Fibroblast of lung (primary cell): ENCODE measurements at regions not wholly inside any gene's neighbourhood (a gene's known extent, or its start where the extent isn't known, plus 50 kb on each side); places are given as distances from the start of the nearest gene placed in this dataset.

ENCODE experiments used
- DNase-seq, 2 donors: peaks; one replicate each; pipeline versions ENCODE4 v3.0.0 to v3.0.0-alpha.2; 2010; ENCODE audit warnings: low read depth in 2 of 2
- H2AFZ ChIP-seq: 2 replicates; pipeline ENCODE4 v1.5.1; 2012; ENCODE audit warnings: low read length, control low read depth, inconsistent platforms
- H3K27ac ChIP-seq: 2 replicates; pipeline ENCODE4 v1.5.1; 2011; ENCODE audit warnings: low read length, control low read depth; ENCODE audit not compliant: insufficient read depth
- H3K27me3 ChIP-seq: 2 replicates; pipeline ENCODE4 v1.5.1; 2011; ENCODE audit warnings: mild to moderate bottlenecking, low read length; ENCODE audit not compliant: control insufficient read depth, insufficient read depth
- H3K36me3 ChIP-seq: 2 replicates; pipeline ENCODE4 v1.5.1; 2011; ENCODE audit warnings: low read length; ENCODE audit not compliant: control insufficient read depth, insufficient read depth
- H3K4me1 ChIP-seq: 2 replicates; pipeline ENCODE4 v1.5.1; 2011; ENCODE audit warnings: low read length; ENCODE audit not compliant: control insufficient read depth, insufficient read depth; ENCODE audit errors: extremely low read depth
- H3K4me2 ChIP-seq: 2 replicates; pipeline ENCODE4 v1.5.1; 2011; ENCODE audit warnings: low read length, control low read depth; ENCODE audit not compliant: insufficient read depth; ENCODE audit errors: extremely low read depth
- H3K4me3 ChIP-seq, 4 experiments: fragments of 200-600 bp in 1 of 4; sonication (generic) in 1 of 4; replicated peaks in 1 of 4; 2 replicates each; pipeline ENCODE4 v1.5.1; 2011 to 2016; ENCODE audit warnings: low read length in 4 of 4, low read depth in 3 of 4, mild to moderate bottlenecking in 3 of 4, control low read depth in 2 of 4, inconsistent platforms in 1 of 4, mixed read lengths in 1 of 4; ENCODE audit not compliant: insufficient read depth in 1 of 4; ENCODE audit errors: control extremely low read depth in 1 of 4
- H3K79me2 ChIP-seq: 2 replicates; pipeline ENCODE4 v1.5.1; 2012; ENCODE audit warnings: mild to moderate bottlenecking, low read length, inconsistent platforms; ENCODE audit not compliant: control insufficient read depth, insufficient read depth
- H3K9ac ChIP-seq: 2 replicates; pipeline ENCODE4 v1.5.1; 2011; ENCODE audit warnings: mild to moderate bottlenecking, low read length, control low read depth; ENCODE audit not compliant: insufficient read depth
- H3K9me3 ChIP-seq: 2 replicates; pipeline ENCODE4 v1.5.1; 2012; ENCODE audit warnings: low read depth, low read length; ENCODE audit not compliant: control insufficient read depth, insufficient read depth
- H4K20me1 ChIP-seq: 2 replicates; pipeline ENCODE4 v1.5.1; 2011; ENCODE audit warnings: low read length; ENCODE audit not compliant: control insufficient read depth, insufficient read depth; ENCODE audit errors: extremely low read depth
- EZH2 ChIP-seq: IDR thresholded peaks from 2 replicates; pipeline ENCODE4 v1.5.1; 2012; ENCODE audit warnings: low read length, control low read depth, mild to moderate bottlenecking; ENCODE audit errors: missing control alignments
- TF ChIP-seq, protein P1 (sequence below), 2 donors: IDR thresholded peaks in 1 of 2; conservative IDR thresholded peaks in 1 of 2; 1 replicate in 1 of 2; 2 replicates in 1 of 2; pipeline ENCODE4 v1.5.1; 2011 to 2012; ENCODE audit warnings: low read length in 2 of 2, control low read depth in 1 of 2, inconsistent platforms in 1 of 2, low read depth in 1 of 2, mild to moderate bottlenecking in 1 of 2

DNA sequence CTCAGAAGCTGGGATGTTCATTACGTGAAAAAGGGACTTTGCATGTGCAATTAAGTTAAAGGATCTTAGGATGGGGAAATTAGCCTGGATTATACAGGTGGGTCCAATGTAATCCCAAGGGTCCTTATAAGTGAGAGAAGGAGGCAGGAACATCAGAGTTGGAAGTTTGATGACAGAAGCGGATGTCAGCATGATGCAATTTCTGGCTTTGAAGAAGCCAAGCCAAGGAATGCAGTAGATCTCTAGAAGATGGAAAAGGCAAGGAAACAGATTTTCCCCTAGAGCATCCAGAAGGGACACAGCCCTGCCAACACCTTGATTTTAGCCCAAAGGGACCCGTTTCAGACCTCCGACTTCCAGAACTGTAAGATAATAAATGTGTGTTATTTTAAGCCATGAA lies 136.4 kb downstream of the LNPK start:
- H3K27me3 ChIP-seq = no peaks in the 10 kb centered on the region
- TF ChIP-seq, protein P1, sequence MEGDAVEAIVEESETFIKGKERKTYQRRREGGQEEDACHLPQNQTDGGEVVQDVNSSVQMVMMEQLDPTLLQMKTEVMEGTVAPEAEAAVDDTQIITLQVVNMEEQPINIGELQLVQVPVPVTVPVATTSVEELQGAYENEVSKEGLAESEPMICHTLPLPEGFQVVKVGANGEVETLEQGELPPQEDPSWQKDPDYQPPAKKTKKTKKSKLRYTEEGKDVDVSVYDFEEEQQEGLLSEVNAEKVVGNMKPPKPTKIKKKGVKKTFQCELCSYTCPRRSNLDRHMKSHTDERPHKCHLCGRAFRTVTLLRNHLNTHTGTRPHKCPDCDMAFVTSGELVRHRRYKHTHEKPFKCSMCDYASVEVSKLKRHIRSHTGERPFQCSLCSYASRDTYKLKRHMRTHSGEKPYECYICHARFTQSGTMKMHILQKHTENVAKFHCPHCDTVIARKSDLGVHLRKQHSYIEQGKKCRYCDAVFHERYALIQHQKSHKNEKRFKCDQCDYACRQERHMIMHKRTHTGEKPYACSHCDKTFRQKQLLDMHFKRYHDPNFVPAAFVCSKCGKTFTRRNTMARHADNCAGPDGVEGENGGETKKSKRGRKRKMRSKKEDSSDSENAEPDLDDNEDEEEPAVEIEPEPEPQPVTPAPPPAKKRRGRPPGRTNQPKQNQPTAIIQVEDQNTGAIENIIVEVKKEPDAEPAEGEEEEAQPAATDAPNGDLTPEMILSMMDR (conservative IDR thresholded peaks at IDR 0.05 in 1 of 2, IDR thresholded peaks at IDR 0.05 in 1 of 2; ENCODE audit: low read depth in 1 of 2, low read length in 2 of 2) = no peak
- TF ChIP-seq EZH2 = no peak

DNA sequence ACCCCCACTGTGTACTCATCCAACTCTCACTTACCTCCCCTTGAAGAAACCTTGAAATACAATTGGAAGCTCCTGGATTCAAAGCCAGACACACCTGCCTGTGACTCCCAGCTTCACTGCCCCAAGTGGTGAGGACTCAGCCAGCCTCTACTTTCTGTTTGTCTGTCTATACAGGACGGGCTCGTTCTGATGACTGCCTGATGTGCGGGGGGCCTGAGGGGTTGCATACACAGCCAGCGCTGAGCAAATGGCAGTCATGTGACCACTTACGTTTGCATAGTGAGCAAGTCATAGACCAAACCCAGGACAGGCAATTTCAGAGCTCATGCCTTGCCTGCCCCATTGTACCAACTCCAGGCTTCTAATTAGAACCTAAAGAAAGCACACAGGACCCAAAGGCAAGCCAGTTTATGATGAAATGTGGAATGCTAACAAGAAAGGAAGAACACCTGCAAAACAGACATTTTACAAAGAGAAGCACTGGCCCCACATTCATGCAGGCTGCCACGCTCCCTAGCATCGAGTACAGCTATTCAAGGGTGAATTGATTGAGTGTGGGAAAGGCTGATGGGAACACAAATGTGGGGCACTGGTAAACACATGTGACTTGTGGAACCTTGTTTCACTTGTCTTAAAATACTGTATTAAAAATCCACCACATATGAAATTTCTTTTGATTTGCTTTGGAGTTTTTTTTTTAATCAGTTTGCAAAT lies 137.8 kb downstream of the LNPK start:
- H3K79me2 ChIP-seq = no peaks in the 10 kb centered on the region
- H2AFZ ChIP-seq = no peak overlapping the region
- no peaks in the 10 kb centered on the region for H3K27me3 ChIP-seq
- DNase-seq = no peak
- no peak overlapping the region for H3K4me3 ChIP-seq
- no peaks in the 10 kb centered on the region for H4K20me1 ChIP-seq
- TF ChIP-seq EZH2 = no peak
- TF ChIP-seq, protein P1 (conservative IDR thresholded peaks at IDR 0.05 in 1 of 2, IDR thresholded peaks at IDR 0.05 in 1 of 2; ENCODE audit: low read depth in 1 of 2, low read length in 2 of 2) = no peak
- H3K27ac ChIP-seq = no peak overlapping the region
- no peaks in the 10 kb centered on the region for H3K36me3 ChIP-seq
- no peaks in the 10 kb centered on the region for H3K4me1 ChIP-seq
- no peak overlapping the region for H3K4me2 ChIP-seq
- no peak overlapping the region for H3K9ac ChIP-seq
- no peaks in the 10 kb centered on the region for H3K9me3 ChIP-seq

More for the DNA sequence above, 136.4 kb downstream of the LNPK start:
- Histone ChIP-seq H3K4me3 (no peak overlapping the region), H3K79me2 (no peaks in the 10 kb centered on the region), H3K4me1 (no peaks in the 10 kb centered on the region), H2AFZ (no peak overlapping the region), H3K27ac (no peak overlapping the region), H4K20me1 (no peaks in the 10 kb centered on the region), H3K9me3 (no peaks in the 10 kb centered on the region), H3K9ac (no peak overlapping the region), H3K36me3 (no peaks in the 10 kb centered on the region), H3K4me2 (no peak overlapping the region)
- DNase-seq = no peak

DNA sequence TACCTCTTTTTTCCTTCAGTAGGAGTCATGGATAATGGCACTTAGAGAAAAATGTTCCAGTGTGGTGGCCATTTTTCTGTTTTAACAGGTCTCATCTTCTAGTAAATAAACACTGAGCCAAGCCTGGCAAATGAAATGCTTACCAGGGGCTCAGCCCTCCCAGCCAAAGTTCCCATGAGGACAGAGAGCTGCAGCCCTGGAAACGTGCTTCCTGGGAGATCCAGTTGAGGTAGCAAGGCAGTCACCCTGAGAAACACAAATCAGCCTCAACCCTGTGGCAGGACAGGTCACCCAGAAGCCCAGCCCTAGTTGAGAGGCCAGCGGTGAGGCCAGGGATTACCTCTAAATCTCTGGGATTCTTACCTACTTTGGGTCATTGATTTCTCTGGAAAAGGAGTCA lies 140.1 kb downstream of the LNPK start:
- H3K9me3 ChIP-seq = no peaks in the 10 kb centered on the region
- H3K4me1 ChIP-seq = no peaks in the 10 kb centered on the region
- no peaks in the 10 kb centered on the region for H4K20me1 ChIP-seq
- DNase-seq = no peak
- no peak overlapping the region for H3K4me2 ChIP-seq
- no peak overlapping the region for H3K9ac ChIP-seq
- H3K36me3 ChIP-seq = no peaks in the 10 kb centered on the region
- no peak overlapping the region for H3K4me3 ChIP-seq
- H3K27ac ChIP-seq = no peak overlapping the region
- H3K27me3 ChIP-seq = no peaks in the 10 kb centered on the region
- TF ChIP-seq EZH2 = no peak
- TF ChIP-seq, protein P1 (conservative IDR thresholded peaks at IDR 0.05 in 1 of 2, IDR thresholded peaks at IDR 0.05 in 1 of 2; ENCODE audit: low read depth in 1 of 2, low read length in 2 of 2) = no peak
- no peaks in the 10 kb centered on the region for H3K79me2 ChIP-seq
- H2AFZ ChIP-seq = no peak overlapping the region
